HG03196 (cell line): ENCODE measurements at regions not wholly inside any gene's neighbourhood (a gene's known extent, or its start where the extent isn't known, plus 50 kb on each side); places are given as distances from the start of the nearest gene placed in this dataset.

Experiments used
- ATAC-seq: cut with Tn5 transposase; IDR thresholded peaks from one replicate; pipeline ENCODE4 v1.9.1; 2021; ENCODE audit not compliant: unreplicated experiment

DNA sequence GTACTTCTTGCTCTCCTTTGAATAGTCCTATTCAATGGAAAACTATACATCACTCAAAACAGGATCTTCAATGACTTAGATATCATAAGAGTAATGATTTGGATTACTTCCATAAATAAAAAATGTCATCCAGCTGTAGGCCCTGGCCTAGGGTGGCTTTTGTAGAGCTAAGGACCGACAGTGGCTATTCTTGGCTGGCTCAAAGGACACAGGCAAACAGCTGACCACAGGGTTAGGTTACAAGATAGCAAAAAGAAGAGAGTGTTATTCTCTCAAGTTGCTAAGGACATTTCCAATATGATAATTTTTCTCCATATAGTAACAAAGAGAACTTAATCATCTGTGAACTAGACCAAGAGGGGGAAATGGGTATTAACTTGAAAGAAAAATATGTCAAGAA is 495.1 kb downstream of the PLPP3 start:
- ATAC-seq: no peak

DNA sequence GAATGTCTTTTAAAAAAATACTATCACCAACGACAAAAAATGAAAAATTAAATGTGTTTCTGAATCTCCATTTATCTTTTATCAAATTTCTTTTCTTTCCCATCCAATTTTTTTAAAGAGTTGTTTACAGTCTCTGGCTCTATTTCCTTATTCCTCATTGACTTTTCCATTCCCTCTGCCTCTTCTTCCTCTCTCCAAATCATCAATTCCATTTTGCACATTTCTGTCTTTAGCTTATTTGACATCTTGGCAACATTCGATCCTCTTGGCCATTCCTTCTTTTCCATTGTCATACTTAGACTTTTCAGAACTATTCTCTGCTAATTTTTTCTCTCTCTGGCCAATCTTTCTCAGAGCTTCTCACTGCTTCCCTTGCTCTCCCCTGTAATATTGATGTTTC is 497.6 kb downstream of the PLPP3 start:
- ATAC-seq: no peak

DNA sequence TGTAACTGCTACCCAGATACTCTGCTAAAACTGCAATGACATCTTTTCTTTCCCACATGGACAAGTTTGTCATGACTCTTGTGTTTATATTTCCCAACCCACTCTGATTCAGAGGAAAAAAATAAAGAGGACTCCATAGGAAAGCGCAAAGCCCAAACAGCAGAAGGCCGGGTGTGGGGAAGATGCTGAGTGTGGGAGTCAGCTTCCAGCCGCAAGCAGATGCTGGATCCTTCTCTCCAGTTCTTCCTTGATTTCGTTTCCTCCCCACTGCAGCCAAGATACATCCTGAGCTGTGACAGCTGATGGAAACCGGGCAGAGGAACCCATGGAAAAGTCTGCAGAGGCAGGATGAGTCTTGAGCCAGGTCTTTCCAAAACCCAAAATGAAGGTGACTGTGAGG is 498.2 kb downstream of the PLPP3 start:
- ATAC-seq: no peak

DNA sequence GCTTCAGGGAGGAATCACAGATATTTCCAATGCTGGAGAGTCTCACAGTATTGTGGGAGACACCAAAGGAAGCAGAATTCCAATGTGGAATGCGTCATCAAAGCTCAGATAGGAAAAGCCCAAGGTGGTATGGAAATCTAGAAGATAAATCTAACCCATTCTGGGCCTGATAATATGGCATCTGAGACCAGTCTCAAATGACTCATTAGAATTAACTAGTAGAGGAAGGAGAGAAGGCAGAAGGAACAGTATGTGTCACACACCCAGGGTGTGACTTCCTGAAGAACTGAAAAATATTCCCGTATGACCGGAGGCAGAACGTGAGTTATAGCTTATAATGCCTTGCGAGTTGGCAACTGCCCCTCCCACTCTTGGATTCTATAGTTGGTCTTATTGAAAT is 499.2 kb downstream of the PLPP3 start:
- no peak for ATAC-seq

DNA sequence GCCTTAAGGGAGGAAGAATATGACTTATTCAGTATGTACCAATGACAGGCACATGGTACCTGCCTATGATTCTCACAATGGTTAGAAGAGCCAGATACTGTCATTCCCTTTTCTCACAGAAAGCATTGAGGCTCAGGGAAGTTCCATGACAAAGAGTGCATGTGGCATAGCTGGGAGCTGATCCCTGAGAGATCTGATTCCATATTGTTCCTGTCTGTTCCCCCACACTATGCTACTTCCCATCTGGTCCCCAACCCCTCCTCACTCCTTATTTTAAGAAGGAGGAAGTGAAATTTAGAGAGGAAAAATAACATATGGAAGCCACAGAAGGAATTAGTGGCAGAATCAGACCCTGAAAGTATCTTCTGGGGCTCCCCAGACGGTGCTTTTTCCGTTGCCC is 500.0 kb downstream of the PLPP3 start:
- ATAC-seq: no peak

DNA sequence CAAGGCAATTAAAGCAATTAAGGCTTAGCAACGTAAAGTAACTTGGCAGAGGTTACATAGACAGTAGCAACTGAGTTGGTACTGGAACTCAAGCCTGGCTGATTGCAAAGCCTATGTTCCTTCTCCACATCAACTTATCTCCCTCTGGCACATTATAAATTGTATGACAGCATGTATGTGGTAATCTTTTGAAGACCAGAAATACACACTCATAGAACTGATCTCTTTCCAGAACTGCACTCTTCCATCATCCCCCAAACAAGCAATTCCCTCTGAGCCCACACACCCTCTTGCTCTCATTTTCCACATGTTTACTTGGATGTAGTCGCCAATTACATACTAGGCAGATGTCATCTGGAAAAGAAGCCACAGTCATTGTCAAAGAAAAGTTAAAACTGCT is 502.2 kb downstream of the PLPP3 start:
- ATAC-seq: no peak

DNA sequence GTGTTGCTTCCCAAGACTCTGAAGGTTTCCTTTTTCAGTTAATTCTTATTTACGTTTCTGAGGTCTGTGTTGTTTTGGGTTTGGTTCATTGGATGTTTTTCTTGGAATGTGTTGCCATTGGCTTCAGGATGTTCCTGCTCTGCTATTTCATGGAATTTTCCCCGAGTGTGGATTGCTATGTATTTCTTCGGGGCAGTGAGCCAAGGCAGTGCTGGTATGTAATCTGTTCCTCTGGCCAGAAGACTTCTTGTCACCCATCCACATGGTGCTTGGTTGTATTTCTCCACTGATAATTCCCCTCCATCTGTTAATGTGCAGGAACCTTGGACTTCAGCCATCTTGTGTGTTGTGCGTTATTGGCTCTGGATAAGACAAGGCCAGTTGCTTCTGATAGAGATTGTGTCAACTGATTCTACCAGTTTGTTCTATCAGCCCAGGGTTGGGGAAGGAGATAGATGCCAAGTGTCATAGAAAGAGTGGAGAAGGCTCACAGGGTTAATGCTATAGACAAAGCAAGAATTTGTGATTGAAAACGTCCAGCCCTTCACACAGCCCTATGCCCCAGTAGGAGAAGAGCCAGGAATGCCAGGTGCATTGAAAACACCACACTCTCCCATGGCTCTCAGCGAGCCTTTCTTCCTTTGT is 505.2 kb downstream of the PLPP3 start:
- ATAC-seq: no peak

DNA sequence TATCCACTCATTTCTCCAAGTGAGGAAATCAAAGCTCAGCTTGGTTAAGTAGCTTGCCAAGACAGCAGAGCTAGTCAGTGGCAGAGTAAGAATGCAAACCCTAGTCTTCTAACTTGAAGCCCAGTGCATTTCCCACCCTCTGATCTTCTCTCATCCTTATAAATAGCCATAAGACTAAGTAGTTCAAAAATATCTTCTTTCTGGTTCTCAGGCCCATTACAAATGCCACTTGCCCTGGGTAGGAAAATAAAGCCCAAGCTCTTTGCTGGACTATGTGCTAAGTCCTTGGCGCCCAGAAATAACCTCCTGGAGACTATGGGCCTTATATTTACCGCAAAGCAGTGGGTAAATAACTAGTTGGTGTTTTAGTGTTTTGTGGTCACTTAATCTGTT is 505.8 kb downstream of the PLPP3 start:
- no peak for ATAC-seq

DNA sequence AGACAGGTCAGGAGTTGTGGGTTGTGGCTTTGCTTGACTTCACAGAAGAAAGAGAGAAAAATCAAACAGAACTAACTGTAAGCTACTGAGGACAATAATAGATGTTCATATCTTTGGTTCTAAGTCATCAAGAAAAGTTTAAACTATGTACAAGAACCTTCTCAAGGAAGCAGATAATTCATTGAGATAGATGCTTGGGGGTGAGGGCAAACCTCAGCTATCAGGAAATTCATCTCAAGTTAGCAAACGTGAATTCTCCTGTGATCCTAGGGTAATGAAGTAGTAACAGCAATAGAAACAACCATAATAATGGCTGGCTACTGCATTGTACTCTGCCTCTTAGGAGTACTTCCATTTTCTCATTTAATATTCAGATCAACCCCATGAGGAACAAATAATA is 506.2 kb downstream of the PLPP3 start:
- ATAC-seq: no peak

DNA sequence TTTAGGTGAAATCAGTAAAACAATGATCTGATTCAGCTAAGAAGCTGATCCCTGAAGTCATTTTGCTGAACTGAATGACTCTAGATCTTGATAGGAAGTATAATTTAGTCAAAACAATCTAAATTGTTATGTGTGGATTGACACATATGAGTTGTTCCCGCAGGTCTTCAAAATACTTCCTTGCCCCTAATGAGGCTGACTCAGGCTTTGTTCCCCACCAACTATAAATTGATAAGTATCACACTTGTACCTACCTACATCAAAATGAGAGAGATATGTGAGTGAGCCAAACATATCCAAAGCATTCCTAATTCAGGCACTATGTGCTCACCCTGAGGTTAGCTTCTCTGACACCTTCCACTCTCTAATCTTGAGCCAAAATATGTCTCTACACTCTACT is 507.1 kb downstream of the PLPP3 start:
- no peak for ATAC-seq

DNA sequence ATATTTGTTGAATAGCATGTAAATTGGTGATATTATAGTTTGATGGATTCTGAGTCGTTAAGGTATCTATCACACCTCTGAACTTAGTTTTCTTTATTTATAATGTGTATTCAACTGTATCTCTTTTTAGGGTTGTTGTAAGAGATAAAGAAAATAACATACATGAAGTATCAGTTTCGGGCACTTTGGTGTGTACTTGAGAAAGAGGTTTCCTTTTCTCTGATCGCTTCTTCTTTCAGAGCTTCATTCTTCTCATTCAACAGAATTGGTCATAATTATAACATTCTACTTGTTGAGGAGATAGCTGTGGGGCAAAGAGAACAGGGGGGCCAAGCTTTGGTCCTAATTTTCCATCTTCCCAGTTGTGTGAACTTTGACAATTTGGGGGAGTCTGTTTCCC is 508.0 kb downstream of the PLPP3 start:
- no peak for ATAC-seq

DNA sequence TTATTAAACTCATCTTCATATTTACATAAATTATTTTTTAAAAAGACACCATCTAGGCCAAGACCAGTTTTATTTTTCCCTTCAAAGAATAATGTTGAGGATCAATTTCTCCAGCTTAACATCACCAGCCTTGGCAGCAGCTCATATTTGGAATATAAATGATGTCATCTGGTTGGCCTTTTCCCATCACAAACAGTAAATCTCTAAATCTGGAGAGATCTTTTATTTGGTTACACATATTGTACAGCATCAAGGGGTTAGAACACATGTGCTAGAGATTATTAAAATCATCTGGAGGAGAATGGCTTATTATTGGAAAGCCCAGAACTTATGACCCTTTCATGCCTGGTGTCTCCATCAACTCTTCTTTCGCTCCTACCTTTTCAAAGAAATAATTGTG is 508.8 kb downstream of the PLPP3 start:
- no peak for ATAC-seq

DNA sequence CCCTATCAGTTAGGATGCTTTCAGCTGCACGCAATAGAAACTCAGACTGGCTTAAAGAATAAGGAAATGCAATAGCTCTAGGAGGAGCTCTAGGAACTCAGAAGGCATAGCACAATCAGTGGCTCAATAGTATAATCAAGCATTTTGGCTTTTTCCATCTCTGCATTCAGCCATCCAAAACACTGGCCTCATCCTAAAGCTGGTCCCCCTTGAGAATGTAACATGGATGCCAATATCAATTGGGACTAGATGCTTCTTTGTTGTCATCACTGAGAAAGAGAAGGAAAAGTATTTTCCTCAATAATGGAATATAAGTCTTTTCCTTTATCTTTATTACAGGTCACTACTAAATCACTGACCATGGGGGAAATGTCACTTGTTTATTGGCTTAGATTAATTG is 509.5 kb downstream of the PLPP3 start:
- ATAC-seq: no peak

DNA sequence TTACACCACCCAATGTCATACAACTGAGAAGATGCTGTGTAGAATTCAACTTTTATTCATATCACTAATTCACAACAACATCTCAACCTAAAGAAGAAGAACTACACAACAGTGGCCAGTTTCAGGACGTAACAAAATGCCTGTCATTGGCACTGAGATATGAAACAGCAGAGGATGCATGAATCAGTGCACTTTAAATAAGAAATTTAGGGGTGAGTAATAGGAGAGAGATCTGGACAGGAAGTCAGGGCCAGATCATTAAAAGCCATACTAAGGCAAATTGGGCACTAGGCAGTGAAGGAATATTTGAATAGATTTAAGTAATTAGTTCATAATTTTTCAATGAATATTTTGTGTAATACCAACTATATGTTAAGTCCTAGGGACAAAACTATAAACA is 510.5 kb downstream of the PLPP3 start:
- no peak for ATAC-seq

DNA sequence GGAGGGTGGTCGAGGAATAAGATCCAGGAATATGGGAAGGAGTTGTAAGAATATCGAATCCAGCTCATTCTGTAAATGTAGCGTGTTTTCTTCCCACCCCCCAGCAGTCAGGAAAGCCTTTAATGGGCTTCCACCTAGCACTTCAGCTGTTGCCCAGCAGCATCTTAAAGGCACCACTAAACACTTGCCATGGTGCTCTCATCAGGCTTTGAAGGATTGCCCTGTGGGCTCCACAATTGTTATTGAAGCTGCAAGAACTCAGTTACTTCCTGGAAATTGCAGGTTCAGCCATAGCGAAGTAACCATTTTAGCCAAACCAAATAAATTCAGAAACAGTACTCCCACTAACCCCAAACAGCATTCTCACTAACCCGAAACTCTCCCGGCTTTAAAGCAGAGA is 511.2 kb downstream of the PLPP3 start:
- no peak for ATAC-seq

DNA sequence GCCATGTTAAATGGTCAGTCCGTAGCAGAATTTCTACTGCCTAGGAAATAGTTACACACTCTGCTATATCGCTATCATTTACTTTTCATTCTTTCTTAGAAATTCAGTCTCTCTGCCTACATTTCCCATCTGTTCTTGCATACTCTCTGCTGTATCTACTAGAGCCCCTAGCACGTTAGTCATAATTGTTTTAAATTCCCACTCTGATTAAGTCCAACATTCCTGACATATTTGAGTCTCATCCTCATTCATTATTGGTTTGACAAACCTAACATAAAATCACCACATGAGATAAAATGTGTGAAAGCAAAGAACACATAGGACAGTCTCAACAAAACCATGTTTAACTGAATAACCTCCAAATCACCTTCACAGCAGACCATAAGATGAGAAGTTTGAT is 513.6 kb downstream of the PLPP3 start:
- no peak for ATAC-seq

DNA sequence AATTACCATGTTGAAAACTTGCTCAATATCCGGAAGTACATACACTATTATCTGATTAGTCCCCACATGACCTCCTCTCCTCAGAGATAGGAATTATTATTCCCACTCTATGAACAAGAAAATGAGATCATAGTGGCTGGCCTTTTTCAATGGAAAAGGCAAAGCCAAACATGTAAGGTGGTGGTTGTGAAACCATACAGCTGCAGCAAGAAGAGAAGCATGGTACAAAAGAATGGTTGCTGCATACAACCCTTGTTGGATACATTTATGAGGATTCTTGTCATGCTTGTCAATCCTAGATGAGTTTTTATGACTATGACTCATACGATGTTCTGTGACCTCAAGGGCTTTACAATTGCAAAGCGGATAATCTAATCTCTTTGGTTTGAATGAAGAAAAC is 514.7 kb downstream of the PLPP3 start:
- ATAC-seq: no peak

DNA sequence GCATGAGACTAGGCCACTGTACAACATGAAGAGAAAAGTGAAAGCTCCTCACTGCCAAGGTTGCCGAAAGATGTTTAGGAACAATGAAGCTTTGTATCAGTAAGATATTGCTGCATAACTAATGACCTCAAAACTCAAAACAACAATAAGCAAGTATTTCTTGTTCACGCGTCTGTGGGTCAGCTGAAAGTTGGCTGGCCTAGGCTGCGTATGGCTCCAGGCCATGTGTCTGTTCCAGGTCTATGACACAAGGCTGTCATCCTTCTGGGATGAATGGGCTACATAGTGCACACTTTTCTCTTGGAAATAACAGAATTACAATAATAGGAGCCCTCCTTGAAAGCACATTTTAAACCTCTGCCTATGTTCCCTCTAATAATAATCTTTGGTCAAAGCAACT is 515.9 kb downstream of the PLPP3 start:
- ATAC-seq: no peak

DNA sequence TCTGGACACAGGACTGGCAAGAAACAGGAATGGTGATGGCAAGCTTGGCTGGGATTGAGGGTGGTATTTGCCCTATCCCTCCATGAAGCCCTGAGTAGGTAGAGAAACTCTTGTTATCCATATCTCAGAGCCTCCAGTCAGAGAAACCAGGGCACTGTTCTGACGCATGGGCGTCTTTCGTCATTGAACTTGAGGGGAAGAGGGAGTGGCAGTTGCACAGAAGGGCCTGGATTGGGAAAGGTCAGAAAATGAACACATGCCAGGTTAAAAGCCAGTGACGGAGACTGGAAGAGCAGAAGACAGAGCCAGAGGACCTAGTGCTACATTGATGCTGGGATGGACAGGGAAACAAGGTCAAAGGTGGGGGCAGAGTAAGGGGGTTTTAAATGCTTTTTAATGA is 516.7 kb downstream of the PLPP3 start:
- ATAC-seq: no peak

DNA sequence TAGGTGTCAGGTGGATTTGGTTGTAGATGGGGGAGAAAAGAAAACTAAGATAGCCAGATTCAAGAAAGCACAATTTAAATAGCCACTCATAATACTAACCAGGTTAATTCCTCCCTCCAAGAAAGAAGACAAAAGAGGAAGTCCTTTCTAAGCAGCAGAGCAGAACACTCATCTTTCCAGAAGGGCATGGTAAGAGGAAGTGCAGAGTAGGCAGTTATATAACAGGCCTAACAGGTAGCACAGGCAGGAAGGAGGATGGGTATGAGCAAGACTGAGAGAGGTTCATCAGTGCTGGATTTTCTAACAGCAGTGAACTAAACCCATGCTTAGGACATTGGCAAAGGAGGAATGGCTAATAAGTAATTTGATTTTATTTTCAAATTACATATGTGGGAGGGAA is 517.5 kb downstream of the PLPP3 start:
- no peak for ATAC-seq

DNA sequence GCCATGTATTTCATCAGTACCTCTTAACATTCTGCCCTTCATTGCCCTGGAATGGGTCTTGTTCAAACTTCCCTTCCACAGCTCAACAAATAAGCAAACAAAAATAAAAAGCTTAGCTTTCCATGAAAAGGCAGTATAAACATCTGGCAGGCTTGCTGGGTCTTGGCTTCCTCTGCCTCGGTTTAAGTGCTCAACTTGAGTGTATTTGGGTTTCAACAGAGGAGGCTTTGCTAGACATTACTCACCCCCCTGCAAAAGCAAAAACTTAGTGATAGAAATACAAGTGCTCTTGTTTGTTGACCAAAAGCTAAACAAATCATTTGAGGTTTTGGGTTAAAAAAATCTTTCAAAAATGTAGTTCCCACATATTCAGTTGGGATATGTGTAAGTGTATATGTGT is 518.5 kb downstream of the PLPP3 start:
- ATAC-seq: no peak

DNA sequence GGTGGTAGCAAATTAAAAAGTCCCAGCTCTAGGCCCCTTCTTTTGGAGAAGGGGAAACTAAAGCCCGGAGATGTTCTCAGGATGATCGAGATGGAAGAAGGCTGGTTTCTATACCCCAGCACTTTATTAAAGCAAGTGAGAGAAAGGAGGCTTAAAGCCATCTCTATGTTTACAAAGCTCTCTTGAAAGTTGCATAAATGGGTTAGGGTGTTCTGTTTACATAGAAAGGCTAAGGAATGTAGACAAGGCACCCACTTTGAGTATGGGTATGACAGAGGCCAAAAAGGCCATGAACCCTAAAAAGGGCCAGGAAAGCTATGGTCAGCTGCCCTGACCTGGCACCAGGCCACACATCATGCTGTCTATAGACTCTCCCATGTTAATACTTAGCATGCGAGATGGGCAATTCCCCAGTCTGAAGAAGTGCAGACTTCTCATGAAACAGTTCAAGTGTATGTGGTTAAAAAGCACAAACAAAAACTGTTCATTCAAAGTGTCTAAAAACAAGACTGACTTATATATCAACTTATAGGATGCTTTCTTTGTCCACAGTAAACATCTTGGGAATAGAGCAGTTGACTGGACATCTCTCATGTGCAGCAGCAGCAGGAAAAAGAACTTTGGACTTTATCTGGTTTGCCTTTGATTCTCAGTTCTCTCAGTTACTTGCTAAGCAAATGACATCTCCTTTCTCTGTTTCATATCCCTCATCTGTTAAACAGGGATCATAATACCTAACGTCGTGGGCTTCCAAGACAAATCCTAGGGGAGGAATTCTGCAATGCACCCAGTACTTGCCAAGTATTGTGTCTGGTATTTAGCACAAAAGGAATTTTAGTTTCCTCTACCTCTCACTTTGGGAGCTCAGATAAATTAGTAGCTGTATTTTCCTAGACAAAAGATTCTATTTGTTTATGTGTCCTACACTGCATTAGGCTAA is 521.6 kb downstream of the PLPP3 start:
- no peak for ATAC-seq
